Calu3 (cell line): ENCODE measurements at regions not wholly inside any gene's neighbourhood (a gene's known extent, or its start where the extent isn't known, plus 50 kb on each side); places are given as distances from the start of the nearest gene placed in this dataset.

Source experiments
- BruUV-seq: library from RNA; stranded (reverse); fragments of 400-500 nt; replicated peaks from 2 replicates; lab custom pipeline; 2021; lab: Mats Ljungman, UMichigan
- CTCF ChIA-PET: fragments of 300-600 bp; sonication (Branson Sonifier 250); formaldehyde crosslinking; loops from one replicate; lab custom pipeline; 2022; ENCODE audit warnings: antibody characterized with exemption; lab: Charles Lee
- DNase-seq: peaks from one replicate; pipeline ENCODE4 v3.0.0; 2022
- H3K27ac Mint-ChIP-seq: one replicate; pipeline ENCODE4 v1.8.0; 2022; ENCODE audit warnings: mixed read lengths; ENCODE audit not compliant: unreplicated experiment
- H3K27me3 Mint-ChIP-seq: one replicate; pipeline ENCODE4 v1.8.0; 2022; ENCODE audit warnings: mixed read lengths; ENCODE audit not compliant: unreplicated experiment
- H3K36me3 Mint-ChIP-seq: one replicate; pipeline ENCODE4 v1.8.0; 2022; ENCODE audit warnings: mild to moderate bottlenecking, moderate library complexity, mixed read lengths; ENCODE audit not compliant: insufficient read depth, unreplicated experiment
- H3K4me1 Mint-ChIP-seq: one replicate; pipeline ENCODE4 v1.8.0; 2022; ENCODE audit warnings: mild to moderate bottlenecking, low read depth, mixed read lengths; ENCODE audit not compliant: unreplicated experiment
- H3K4me3 Mint-ChIP-seq: one replicate; pipeline ENCODE4 v1.8.0; 2022; ENCODE audit warnings: mild to moderate bottlenecking, low read depth, moderate library complexity, mixed read lengths; ENCODE audit not compliant: unreplicated experiment
- H3K9me3 Mint-ChIP-seq: one replicate; pipeline ENCODE4 v1.8.0; 2022; ENCODE audit warnings: low read depth, mixed read lengths; ENCODE audit not compliant: unreplicated experiment
- intact Hi-C: fragments of 100-400 bp; cut with micrococcal nuclease; formaldehyde crosslinking; loops from one replicate; pipeline ENCODE4 v1.10.0; 2022; ENCODE audit not compliant: unreplicated experiment
- TF ChIP-seq, protein P1 (sequence below): fragments of 200-600 bp; IDR thresholded peaks from one replicate; pipeline ENCODE4 v1.8.0; 2022; ENCODE audit warnings: antibody characterized with exemption; ENCODE audit not compliant: unreplicated experiment

DNA sequence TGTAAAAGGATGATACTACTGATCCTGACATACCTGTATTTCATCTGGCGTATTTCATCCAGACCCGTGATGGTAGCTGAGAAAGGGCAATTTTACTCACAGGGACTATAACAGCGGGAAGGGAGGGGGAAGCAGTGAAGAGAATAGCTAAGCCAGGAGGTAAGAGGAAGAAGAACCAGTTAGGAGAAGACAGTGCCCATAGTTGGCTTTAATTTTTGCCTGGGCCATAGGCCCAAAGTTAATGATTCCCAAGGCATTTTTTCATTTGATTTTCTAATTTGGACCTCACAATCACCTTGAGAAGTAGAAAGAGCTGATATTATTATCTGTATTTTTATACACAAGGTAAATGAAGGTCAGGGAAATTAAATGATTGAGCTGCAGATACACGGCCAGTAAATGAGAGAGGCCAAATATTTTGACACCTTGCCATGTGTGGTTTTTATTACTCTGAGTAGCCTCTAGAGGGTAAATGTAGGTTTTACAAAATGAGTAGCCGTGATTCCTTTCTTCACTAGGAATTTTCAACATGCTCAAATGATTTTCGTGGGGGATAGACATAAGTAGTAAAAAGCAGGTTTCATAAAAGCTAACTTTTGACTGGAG lies 382.2 kb downstream of the FUT8 start:
- CTCF ChIA-PET = interaction anchor here (0.6 kb wide), 2 partner anchors 687 to 1584 kb away, joined by 3 to 5 read pairs; no protein-coding TSS in a partner anchor
- intact Hi-C loops = no loop called here
- H3K4me1 Mint-ChIP-seq = no peaks in the 10 kb centered on the region
- H3K27ac Mint-ChIP-seq = no peak overlapping the region
- no peak overlapping the region for H3K4me3 Mint-ChIP-seq
- peaks cover under 1% of the 10 kb centered on the region for H3K27me3 Mint-ChIP-seq
- no peaks in the 10 kb centered on the region for H3K36me3 Mint-ChIP-seq
- no TSS peak for BruUV-seq
- DNase-seq = no peak
- TF ChIP-seq, protein P1, sequence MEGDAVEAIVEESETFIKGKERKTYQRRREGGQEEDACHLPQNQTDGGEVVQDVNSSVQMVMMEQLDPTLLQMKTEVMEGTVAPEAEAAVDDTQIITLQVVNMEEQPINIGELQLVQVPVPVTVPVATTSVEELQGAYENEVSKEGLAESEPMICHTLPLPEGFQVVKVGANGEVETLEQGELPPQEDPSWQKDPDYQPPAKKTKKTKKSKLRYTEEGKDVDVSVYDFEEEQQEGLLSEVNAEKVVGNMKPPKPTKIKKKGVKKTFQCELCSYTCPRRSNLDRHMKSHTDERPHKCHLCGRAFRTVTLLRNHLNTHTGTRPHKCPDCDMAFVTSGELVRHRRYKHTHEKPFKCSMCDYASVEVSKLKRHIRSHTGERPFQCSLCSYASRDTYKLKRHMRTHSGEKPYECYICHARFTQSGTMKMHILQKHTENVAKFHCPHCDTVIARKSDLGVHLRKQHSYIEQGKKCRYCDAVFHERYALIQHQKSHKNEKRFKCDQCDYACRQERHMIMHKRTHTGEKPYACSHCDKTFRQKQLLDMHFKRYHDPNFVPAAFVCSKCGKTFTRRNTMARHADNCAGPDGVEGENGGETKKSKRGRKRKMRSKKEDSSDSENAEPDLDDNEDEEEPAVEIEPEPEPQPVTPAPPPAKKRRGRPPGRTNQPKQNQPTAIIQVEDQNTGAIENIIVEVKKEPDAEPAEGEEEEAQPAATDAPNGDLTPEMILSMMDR = no peak
- no peaks in the 10 kb centered on the region for H3K9me3 Mint-ChIP-seq

DNA sequence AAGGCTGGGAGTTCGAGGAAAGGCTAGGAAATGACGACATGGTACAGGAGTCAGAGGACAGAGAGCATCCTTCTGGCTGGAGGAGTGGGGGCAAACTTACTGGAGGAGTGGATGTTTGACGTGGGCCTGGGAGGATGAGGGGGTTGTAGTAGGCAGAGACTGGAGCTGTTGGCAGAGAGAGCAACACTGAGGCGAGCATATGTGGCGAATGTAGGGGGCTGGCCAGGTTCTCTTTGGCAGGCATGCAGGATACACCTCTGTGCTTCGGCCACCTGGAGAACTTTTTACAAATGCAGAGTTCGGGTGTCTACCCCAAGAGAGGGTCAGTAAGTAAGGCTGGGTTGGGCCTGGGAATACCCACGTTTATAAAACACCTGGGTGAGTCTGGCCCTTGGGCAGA lies 385.7 kb downstream of the FUT8 start:
- intact Hi-C loops = no loop called here
- TF ChIP-seq, protein P1 = no peak

DNA sequence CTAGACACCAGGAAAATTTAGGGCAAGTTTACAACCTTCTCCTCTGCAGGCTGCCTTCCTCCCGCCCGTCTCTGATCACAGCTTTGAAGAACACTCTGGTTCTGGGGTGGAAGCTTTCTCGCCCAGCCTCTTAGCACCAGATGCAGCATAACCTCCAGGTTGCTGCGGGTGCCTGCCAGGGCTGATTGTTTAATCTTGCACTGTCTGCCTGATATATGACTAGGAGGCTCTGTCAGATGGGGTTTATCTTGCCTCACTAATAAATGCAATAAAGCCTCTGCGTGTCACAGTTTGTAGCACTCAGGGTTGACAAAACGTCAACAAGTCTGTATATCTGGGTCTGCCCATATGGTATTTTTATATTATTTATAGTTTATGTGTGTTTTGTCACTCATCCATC lies 388.2 kb downstream of the FUT8 start:
- Mint-ChIP-seq H3K4me3 (no peak overlapping the region), H3K36me3 (no peaks in the 10 kb centered on the region), H3K27me3 (peaks cover 22% of the 10 kb centered on the region), H3K27ac (no peak overlapping the region), H3K4me1 (no peaks in the 10 kb centered on the region), H3K9me3 (no peaks in the 10 kb centered on the region)
- CTCF ChIA-PET = no interaction called here
- TF ChIP-seq, protein P1 = no peak
- DNase-seq = no peak
- intact Hi-C loops = no loop called here
- BruUV-seq = no TSS peak

More for the DNA sequence above, 385.7 kb downstream of the FUT8 start:
- Mint-ChIP-seq H3K27me3 (peaks cover 22% of the 10 kb centered on the region), H3K27ac (no peak overlapping the region), H3K9me3 (no peaks in the 10 kb centered on the region), H3K4me1 (no peaks in the 10 kb centered on the region), H3K4me3 (no peak overlapping the region), H3K36me3 (no peaks in the 10 kb centered on the region)
- DNase-seq = no peak
- CTCF ChIA-PET = no interaction called here
- BruUV-seq = no TSS peak

DNA sequence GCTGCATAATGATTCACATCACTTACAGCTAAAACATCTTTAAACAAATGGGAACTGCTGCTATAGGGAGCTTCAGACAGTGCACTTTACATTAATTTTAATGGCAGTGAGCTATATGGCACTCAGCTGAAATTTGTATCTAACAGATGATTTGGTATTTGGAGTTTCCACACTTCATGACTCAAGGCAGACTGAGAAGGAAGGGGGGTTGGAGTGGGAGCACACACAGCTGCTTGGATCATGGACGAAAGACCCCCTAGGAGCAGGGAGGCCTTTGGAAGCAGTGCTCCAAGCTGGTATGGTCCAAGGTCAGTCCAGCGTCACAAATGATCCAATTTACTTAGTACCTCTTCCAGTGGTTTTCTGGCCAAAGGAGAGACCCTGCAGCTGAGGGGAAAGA lies 389.7 kb downstream of the FUT8 start:
- Mint-ChIP-seq H3K9me3 (no peaks in the 10 kb centered on the region), H3K27ac (no peak overlapping the region), H3K36me3 (no peaks in the 10 kb centered on the region), H3K27me3 (peaks cover 22% of the 10 kb centered on the region), H3K4me1 (no peaks in the 10 kb centered on the region), H3K4me3 (no peak overlapping the region)
- no peak for DNase-seq
- TF ChIP-seq, protein P1 = no peak
- CTCF ChIA-PET = no interaction called here
- BruUV-seq = no TSS peak
- intact Hi-C loops = no loop called here
